Kidney (tissue), 13 donors: ENCODE measurements at regions not wholly inside any gene's neighbourhood (a gene's known extent, or its start where the extent isn't known, plus 50 kb on each side); places are given as distances from the start of the nearest gene placed in this dataset.

ENCODE experiments used
- DNase-seq, 5 donors: peaks; one replicate each; pipeline ENCODE4 v3.0.0-alpha.2; 2013 to 2020
- FAIRE-seq: peaks from 2 replicates; lab custom pipeline; 2012; peaks lifted over from hg19 to GRCh38; lab: Jason Lieb, UNC
- H3K27ac ChIP-seq, 2 donors: one replicate each; pipeline ENCODE4 v1.7.0; 2013; ENCODE audit warnings: low read depth in 2 of 2, low read length in 2 of 2, inconsistent platforms in 1 of 2
- H3K27me3 ChIP-seq: one replicate; pipeline ENCODE4 v1.7.1; 2013; ENCODE audit warnings: low read length, inconsistent platforms; ENCODE audit not compliant: control insufficient read depth, insufficient read depth
- H3K36me3 ChIP-seq, 3 donors: one replicate each; pipeline versions ENCODE4 v1.7.0 to v1.7.1; 2013; ENCODE audit warnings: low read length in 3 of 3, control low read depth in 1 of 3, inconsistent platforms in 1 of 3; ENCODE audit not compliant: insufficient read depth in 3 of 3, control insufficient read depth in 2 of 3
- H3K4me1 ChIP-seq, 3 donors: one replicate each; pipeline versions ENCODE4 v1.7.0 to v1.7.1; 2013; ENCODE audit warnings: low read length in 3 of 3, inconsistent platforms in 1 of 3, low read depth in 1 of 3; ENCODE audit not compliant: control insufficient read depth in 2 of 3, insufficient read depth in 2 of 3
- H3K4me3 ChIP-seq, 3 donors: one replicate each; pipeline versions ENCODE4 v1.7.0 to v1.8.1; 2013; ENCODE audit warnings: low read length in 3 of 3, control low read depth in 1 of 3, inconsistent platforms in 1 of 3
- H3K9ac ChIP-seq, 3 donors: one replicate each; pipeline versions ENCODE4 v1.7.0 to v1.7.1; 2013; ENCODE audit warnings: low read length in 3 of 3, control low read depth in 1 of 3, inconsistent platforms in 1 of 3
- H3K9me3 ChIP-seq, 3 donors: one replicate each; pipeline versions ENCODE4 v1.7.0 to v1.7.1; 2013; ENCODE audit warnings: low read length in 3 of 3, control low read depth in 1 of 3, inconsistent platforms in 1 of 3; ENCODE audit not compliant: control insufficient read depth in 2 of 3, insufficient read depth in 1 of 3
- intact Hi-C: fragments of 100-400 bp; cut with DNase I; formaldehyde crosslinking; loops from one replicate; pipeline ENCODE4 v1.11.1; 2022
- TF ChIP-seq, protein P1 (sequence below): IDR thresholded peaks from 3 replicates; pipeline ENCODE4 v1.5.1; 2012; ENCODE audit warnings: mild to moderate bottlenecking, moderate library complexity, borderline replicate concordance; ENCODE audit not compliant: insufficient read depth; ENCODE audit errors: extremely low read depth
- donor health status: control.
- donor health status: control.
- donor health status: control.
- donor health status: control.
- donor health status: control.
- donor health status: DM: yes; HTN: yes; CAD: no.
- donor health status: Normal renal cell carcinoma (clear cell type).

DNA sequence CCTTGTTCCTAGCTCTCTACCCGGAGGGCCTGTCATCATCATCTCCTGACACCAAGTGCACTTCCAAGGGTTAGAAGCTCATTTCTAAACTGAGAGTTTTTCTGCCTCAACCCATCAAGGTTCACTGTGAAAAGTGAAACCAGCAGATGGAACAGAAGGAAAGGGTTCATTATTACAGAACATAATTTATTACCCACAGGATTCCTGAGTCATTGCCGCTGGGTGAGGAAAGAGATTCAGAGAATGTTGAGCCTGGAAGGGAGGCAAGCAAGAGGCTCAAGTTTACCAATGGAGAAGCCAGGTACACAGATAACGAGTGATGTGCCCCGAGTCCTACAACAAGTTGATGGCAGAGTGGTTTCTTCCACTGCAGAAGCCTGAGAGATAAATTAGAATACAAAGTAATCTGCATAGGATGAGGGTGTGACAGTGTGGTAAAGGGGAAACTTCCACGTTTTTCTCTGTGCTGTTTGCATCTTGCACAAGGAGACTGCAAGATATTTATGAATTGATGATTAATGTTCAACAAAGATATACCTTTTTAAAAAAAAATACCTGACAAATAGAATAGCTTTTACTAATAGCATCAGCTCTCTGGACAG lies 80.5 kb upstream of the SETMAR start:
- H3K4me3 ChIP-seq, result no peak overlapping the region
- no peaks in the 10 kb centered on the region for H3K4me1 ChIP-seq
- H3K9ac ChIP-seq, result no peak overlapping the region
- H3K9me3 ChIP-seq, result no peaks in the 10 kb centered on the region
- DNase-seq, result peak in 2 of 5 donors; percentile 52 to 58
- no peak overlapping the region for H3K27ac ChIP-seq
- no peak for FAIRE-seq
- no peaks in the 10 kb centered on the region for H3K36me3 ChIP-seq
- TF ChIP-seq, protein P1, sequence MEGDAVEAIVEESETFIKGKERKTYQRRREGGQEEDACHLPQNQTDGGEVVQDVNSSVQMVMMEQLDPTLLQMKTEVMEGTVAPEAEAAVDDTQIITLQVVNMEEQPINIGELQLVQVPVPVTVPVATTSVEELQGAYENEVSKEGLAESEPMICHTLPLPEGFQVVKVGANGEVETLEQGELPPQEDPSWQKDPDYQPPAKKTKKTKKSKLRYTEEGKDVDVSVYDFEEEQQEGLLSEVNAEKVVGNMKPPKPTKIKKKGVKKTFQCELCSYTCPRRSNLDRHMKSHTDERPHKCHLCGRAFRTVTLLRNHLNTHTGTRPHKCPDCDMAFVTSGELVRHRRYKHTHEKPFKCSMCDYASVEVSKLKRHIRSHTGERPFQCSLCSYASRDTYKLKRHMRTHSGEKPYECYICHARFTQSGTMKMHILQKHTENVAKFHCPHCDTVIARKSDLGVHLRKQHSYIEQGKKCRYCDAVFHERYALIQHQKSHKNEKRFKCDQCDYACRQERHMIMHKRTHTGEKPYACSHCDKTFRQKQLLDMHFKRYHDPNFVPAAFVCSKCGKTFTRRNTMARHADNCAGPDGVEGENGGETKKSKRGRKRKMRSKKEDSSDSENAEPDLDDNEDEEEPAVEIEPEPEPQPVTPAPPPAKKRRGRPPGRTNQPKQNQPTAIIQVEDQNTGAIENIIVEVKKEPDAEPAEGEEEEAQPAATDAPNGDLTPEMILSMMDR, result no peak
- intact Hi-C loops, result no loop called here
- H3K27me3 ChIP-seq, result no peaks in the 10 kb centered on the region

DNA sequence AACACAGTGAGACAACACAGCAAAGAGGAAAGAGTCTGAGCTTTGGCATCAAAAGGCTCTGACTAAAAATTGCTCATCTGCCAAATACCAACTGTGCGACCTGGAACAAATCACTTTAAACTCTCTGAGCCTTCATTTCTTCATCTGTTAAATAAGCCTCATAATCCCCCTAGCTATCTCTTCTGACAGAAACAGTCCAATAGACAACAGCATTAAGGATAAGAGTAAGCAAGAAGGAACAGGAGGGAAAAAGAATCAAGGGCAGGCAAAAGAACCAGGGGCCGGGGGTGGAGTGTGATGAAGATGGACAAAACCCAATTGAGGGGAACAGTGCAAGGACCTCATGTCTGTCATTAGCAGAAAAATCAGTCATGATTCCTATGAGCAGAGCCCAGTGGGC lies 79.4 kb upstream of the SETMAR start:
- H3K36me3 ChIP-seq, result no peaks in the 10 kb centered on the region
- no peaks in the 10 kb centered on the region for H3K4me1 ChIP-seq
- TF ChIP-seq, protein P1, result no peak
- no peak overlapping the region for H3K4me3 ChIP-seq
- no peak for DNase-seq
- no peaks in the 10 kb centered on the region for H3K27me3 ChIP-seq
- intact Hi-C loops, result no loop called here
- FAIRE-seq, result no peak
- H3K9me3 ChIP-seq, result no peaks in the 10 kb centered on the region
- H3K9ac ChIP-seq, result no peak overlapping the region
- no peak overlapping the region for H3K27ac ChIP-seq

DNA sequence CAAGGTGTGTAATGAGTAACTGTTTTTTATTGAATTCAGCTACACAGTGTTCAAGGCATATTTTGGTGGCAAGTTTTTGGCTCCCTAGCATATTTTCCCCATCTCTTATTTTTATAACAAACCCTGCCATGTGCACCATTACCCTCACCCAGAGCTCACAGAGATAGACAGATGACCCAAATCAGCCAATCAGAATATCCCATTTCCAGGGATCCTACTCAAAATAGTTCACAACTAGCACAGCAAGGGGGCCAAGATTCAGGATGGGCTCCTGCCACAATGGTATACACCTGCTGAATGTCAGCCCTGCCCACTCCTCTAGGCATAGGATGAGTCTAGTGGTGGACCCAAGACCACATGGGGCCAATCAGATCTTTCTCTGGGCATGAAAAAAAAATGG lies 78.8 kb upstream of the SETMAR start:
- no peak overlapping the region for H3K4me3 ChIP-seq
- no peak overlapping the region for H3K27ac ChIP-seq
- H3K9ac ChIP-seq, result no peak overlapping the region
- DNase-seq, result no peak
- no peaks in the 10 kb centered on the region for H3K27me3 ChIP-seq
- intact Hi-C loops, result no loop called here
- no peaks in the 10 kb centered on the region for H3K9me3 ChIP-seq
- H3K36me3 ChIP-seq, result no peaks in the 10 kb centered on the region
- no peak for FAIRE-seq
- H3K4me1 ChIP-seq, result no peaks in the 10 kb centered on the region
- TF ChIP-seq, protein P1, result no peak

- H3K27ac ChIP-seq, result no peak overlapping the region
- no peaks in the 10 kb centered on the region for H3K9me3 ChIP-seq
- no peak overlapping the region for H3K9ac ChIP-seq
- FAIRE-seq, result no peak
- no peaks in the 10 kb centered on the region for H3K4me1 ChIP-seq
- H3K27me3 ChIP-seq, result no peaks in the 10 kb centered on the region
- no peak overlapping the region for H3K4me3 ChIP-seq
- no peaks in the 10 kb centered on the region for H3K36me3 ChIP-seq
- intact Hi-C loops, result no loop called here
- no peak for DNase-seq
- TF ChIP-seq, protein P1, result no peak
Observed at GRCh38 chr3:4225005-4225471, 78.1 kb upstream of the SETMAR start.
